ENCODE measurements at regions not wholly inside any gene's neighbourhood (a gene's known extent, or its start where the extent isn't known, plus 50 kb on each side); places are given as distances from the start of the nearest gene placed in this dataset.
"Not testable (repeated sequence)": the region's sequence is repeated elsewhere in the genome, so short reads cannot be mapped to it uniquely, and the experiment has no call there.

DNA sequence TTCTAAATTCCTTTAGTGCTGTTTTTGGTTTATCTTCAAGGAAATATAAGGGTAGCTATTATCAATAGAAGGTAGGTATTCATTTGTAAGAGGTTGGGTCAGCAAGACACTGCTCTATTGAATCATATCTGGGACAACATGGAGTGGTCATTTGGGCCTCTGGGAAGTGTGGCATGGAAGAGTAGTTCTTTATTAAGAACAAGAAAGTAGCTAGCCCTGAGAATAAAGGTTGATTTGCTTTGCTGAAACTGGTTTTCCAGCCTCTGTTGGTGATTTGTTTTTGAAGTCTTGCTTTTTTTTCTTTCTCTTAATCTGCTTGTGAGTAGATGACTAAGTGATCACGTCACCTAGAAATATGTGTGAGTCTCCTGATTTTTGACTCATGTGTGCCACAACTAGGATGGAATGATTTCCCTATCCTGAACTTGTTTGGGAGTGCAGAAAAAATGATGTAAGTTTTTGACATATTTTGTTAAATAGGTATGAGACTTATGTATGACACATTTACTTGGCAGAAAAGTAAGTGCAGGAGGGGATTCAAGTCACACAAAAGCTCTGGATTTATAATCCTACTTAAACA, 381.8 kb downstream of the CENPW start:
- DNase-seq (ENCODE audit: low spot score): no peak
- TF ChIP-seq, protein P1, sequence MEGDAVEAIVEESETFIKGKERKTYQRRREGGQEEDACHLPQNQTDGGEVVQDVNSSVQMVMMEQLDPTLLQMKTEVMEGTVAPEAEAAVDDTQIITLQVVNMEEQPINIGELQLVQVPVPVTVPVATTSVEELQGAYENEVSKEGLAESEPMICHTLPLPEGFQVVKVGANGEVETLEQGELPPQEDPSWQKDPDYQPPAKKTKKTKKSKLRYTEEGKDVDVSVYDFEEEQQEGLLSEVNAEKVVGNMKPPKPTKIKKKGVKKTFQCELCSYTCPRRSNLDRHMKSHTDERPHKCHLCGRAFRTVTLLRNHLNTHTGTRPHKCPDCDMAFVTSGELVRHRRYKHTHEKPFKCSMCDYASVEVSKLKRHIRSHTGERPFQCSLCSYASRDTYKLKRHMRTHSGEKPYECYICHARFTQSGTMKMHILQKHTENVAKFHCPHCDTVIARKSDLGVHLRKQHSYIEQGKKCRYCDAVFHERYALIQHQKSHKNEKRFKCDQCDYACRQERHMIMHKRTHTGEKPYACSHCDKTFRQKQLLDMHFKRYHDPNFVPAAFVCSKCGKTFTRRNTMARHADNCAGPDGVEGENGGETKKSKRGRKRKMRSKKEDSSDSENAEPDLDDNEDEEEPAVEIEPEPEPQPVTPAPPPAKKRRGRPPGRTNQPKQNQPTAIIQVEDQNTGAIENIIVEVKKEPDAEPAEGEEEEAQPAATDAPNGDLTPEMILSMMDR (IDR thresholded peaks at IDR 0.05; ENCODE audit: extremely low read depth, insufficient read depth, missing control alignments): no peak
- in situ Hi-C loops (cut with MboI; ENCODE audit: low pct_unique_long_range_greater_than_20kb, low sequenced_read_pairs, unreplicated experiment): no loop called here

DNA sequence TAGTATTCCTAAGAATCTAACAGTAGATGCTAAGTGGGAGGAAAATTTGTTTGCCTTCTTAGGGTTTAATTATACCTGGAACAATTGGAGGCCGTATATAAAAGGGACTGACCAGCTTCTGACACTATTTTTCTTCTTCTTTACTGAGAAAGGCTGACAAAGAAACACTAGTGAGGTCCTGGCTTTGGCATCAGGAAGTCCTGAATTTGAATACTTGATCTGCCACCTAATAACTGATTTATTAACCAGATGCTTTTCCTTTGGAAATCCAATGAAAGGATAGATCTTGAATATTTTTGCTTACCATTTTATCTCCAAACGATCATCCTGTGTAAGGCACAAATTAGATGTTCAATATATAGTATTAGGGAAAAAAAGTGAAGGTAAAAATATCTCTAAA, 382.5 kb downstream of the CENPW start:
- TF ChIP-seq, protein P1 (IDR thresholded peaks at IDR 0.05; ENCODE audit: extremely low read depth, insufficient read depth, missing control alignments): no peak
- in situ Hi-C loops (cut with MboI; ENCODE audit: low pct_unique_long_range_greater_than_20kb, low sequenced_read_pairs, unreplicated experiment): no loop called here
- DNase-seq (ENCODE audit: low spot score): no peak

- in situ Hi-C loops (cut with MboI; ENCODE audit: low pct_unique_long_range_greater_than_20kb, low sequenced_read_pairs, unreplicated experiment): no loop called here
- no peak for DNase-seq (ENCODE audit: low spot score)
These were observed 383.7 kb downstream of the CENPW start for GRCh38 chr6:126723541-126724170.

GRCh38 chr6:126724821-126725220, 384.9 kb downstream of the CENPW start:
- in situ Hi-C loops (cut with MboI; ENCODE audit: low pct_unique_long_range_greater_than_20kb, low sequenced_read_pairs, unreplicated experiment): no loop called here
- no peak for DNase-seq (ENCODE audit: low spot score)

More at GRCh38 chr6:126723541-126724170, 383.7 kb downstream of the CENPW start:
- TF ChIP-seq, protein P1 (IDR thresholded peaks at IDR 0.05; ENCODE audit: extremely low read depth, insufficient read depth, missing control alignments): no peak

GRCh38 chr6:126726454-126726853, 386.5 kb downstream of the CENPW start:
- in situ Hi-C loops (cut with MboI; ENCODE audit: low pct_unique_long_range_greater_than_20kb, low sequenced_read_pairs, unreplicated experiment); DNase-seq (ENCODE audit: low spot score): not testable (repeated sequence)

More at GRCh38 chr6:126724821-126725220, 384.9 kb downstream of the CENPW start:
- TF ChIP-seq, protein P1 (IDR thresholded peaks at IDR 0.05; ENCODE audit: extremely low read depth, insufficient read depth, missing control alignments): no peak

GRCh38 chr6:126738146-126738545, 380.3 kb upstream of the RSPO3 start:
- DNase-seq (ENCODE audit: low spot score): no peak
- TF ChIP-seq, protein P1 (IDR thresholded peaks at IDR 0.05; ENCODE audit: extremely low read depth, insufficient read depth, missing control alignments): no peak
- in situ Hi-C loops (cut with MboI; ENCODE audit: low pct_unique_long_range_greater_than_20kb, low sequenced_read_pairs, unreplicated experiment): no loop called here

DNA sequence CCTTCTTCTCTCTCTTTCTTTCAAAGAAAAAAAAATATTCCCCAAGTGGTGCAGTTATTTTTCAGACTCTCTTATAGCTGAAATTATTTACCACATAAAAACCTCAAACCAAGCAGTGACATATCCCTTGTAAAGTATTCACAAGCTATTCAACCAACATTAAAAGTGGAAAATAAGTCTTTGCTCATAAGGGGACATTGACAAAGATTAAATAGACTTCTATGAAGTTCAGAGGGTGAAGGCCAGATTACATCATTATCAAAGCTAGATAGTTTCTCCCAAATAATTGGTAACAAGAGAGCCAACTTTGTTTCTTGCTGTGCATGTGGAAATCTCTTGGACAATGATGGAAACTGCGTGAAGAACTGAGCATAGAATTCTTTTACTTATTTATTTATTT, 379.8 kb upstream of the RSPO3 start:
- in situ Hi-C loops (cut with MboI; ENCODE audit: low pct_unique_long_range_greater_than_20kb, low sequenced_read_pairs, unreplicated experiment): no loop called here
- TF ChIP-seq, protein P1 (IDR thresholded peaks at IDR 0.05; ENCODE audit: extremely low read depth, insufficient read depth, missing control alignments): no peak
- DNase-seq (ENCODE audit: low spot score): no peak

Data from GM13977 (cell line).